ENCODE measurements at regions not wholly inside any gene's neighbourhood (a gene's known extent, or its start where the extent isn't known, plus 50 kb on each side); places are given as distances from the start of the nearest gene placed in this dataset.

DNA sequence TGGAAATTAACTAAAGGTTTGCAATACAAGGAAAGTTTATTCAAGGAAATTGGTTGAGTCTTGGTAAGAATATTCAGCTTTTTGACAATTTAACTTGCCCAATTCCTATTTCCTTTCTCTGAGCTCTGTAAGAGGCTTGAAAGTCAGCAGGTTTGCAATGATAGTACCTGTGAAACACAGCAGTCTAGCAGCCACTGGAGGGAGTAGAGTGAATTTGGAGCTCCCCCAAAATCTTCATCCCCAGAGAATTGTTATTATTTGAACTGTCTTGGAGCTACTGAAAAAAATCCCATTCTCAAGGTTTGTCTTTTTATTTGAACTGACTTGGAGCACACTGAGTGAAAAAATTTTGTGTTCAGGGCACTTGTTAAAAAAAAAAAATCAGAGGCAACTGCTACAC is 654.2 kb upstream of the PKN2 start:
- H2AFZ ChIP-seq (ENCODE audit: low read length), result no peak overlapping the region
- DNase-seq (ENCODE audit: insufficient read length, low spot score, missing footprints), result no peak
- no peaks in the 10 kb centered on the region for H3K27me3 ChIP-seq (ENCODE audit: insufficient read depth, low read length)
- no peaks in the 10 kb centered on the region for H3K36me3 ChIP-seq (ENCODE audit: insufficient read depth, low read length)
- H3K79me2 ChIP-seq (ENCODE audit: insufficient read depth, low read length), result no peaks in the 10 kb centered on the region
- TF ChIP-seq, protein P1, sequence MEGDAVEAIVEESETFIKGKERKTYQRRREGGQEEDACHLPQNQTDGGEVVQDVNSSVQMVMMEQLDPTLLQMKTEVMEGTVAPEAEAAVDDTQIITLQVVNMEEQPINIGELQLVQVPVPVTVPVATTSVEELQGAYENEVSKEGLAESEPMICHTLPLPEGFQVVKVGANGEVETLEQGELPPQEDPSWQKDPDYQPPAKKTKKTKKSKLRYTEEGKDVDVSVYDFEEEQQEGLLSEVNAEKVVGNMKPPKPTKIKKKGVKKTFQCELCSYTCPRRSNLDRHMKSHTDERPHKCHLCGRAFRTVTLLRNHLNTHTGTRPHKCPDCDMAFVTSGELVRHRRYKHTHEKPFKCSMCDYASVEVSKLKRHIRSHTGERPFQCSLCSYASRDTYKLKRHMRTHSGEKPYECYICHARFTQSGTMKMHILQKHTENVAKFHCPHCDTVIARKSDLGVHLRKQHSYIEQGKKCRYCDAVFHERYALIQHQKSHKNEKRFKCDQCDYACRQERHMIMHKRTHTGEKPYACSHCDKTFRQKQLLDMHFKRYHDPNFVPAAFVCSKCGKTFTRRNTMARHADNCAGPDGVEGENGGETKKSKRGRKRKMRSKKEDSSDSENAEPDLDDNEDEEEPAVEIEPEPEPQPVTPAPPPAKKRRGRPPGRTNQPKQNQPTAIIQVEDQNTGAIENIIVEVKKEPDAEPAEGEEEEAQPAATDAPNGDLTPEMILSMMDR (IDR thresholded peaks at IDR 0.05; ENCODE audit: extremely low read depth, low read depth, low read length), result no peak
- no peak overlapping the region for H3K27ac ChIP-seq (ENCODE audit: low read depth, low read length)
- H4K20me1 ChIP-seq (ENCODE audit: insufficient read depth, low read length), result no peaks in the 10 kb centered on the region
- no peaks in the 10 kb centered on the region for H3K9me3 ChIP-seq (ENCODE audit: low read depth, low read length)
- H3K4me2 ChIP-seq (ENCODE audit: insufficient read depth, low read length), result no peak overlapping the region
- no peak overlapping the region for H3K4me3 ChIP-seq (ENCODE audit: insufficient read depth, low read length)
- H3K4me1 ChIP-seq (ENCODE audit: insufficient read depth, low read length), result no peaks in the 10 kb centered on the region

DNA sequence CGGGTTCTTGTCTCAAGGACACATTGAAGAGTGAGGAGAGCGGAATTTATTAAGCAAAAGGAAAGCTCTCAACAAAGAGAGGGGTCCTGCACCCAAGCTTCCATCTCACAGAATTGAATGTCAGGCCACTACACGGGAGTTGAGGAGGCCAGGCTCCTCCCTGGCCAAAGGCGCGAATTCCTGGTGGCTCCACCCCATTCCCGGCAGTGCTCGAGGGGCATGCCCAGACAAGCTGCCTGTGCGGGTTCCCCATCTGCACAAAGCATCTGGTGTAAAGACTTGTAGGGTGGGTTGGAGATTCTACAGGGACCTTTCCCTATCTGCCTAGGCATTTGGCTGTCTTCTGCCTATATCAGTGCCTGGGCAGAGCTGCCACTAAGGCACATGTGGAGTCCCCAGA is 648.5 kb upstream of the PKN2 start:
- H3K4me1 ChIP-seq (ENCODE audit: insufficient read depth, low read length), result no peaks in the 10 kb centered on the region
- no peak overlapping the region for H2AFZ ChIP-seq (ENCODE audit: low read length)
- H3K79me2 ChIP-seq (ENCODE audit: insufficient read depth, low read length), result no peaks in the 10 kb centered on the region
- no peaks in the 10 kb centered on the region for H3K27me3 ChIP-seq (ENCODE audit: insufficient read depth, low read length)
- TF ChIP-seq, protein P1 (IDR thresholded peaks at IDR 0.05; ENCODE audit: extremely low read depth, low read depth, low read length), result no peak
- H3K4me2 ChIP-seq (ENCODE audit: insufficient read depth, low read length), result no peak overlapping the region
- no peaks in the 10 kb centered on the region for H3K36me3 ChIP-seq (ENCODE audit: insufficient read depth, low read length)
- no peaks in the 10 kb centered on the region for H4K20me1 ChIP-seq (ENCODE audit: insufficient read depth, low read length)
- H3K27ac ChIP-seq (ENCODE audit: low read depth, low read length), result no peak overlapping the region
- no peak overlapping the region for H3K4me3 ChIP-seq (ENCODE audit: insufficient read depth, low read length)
- H3K9me3 ChIP-seq (ENCODE audit: low read depth, low read length), result peaks cover 2% of the 10 kb centered on the region
- DNase-seq (ENCODE audit: insufficient read length, low spot score, missing footprints), result no peak

DNA sequence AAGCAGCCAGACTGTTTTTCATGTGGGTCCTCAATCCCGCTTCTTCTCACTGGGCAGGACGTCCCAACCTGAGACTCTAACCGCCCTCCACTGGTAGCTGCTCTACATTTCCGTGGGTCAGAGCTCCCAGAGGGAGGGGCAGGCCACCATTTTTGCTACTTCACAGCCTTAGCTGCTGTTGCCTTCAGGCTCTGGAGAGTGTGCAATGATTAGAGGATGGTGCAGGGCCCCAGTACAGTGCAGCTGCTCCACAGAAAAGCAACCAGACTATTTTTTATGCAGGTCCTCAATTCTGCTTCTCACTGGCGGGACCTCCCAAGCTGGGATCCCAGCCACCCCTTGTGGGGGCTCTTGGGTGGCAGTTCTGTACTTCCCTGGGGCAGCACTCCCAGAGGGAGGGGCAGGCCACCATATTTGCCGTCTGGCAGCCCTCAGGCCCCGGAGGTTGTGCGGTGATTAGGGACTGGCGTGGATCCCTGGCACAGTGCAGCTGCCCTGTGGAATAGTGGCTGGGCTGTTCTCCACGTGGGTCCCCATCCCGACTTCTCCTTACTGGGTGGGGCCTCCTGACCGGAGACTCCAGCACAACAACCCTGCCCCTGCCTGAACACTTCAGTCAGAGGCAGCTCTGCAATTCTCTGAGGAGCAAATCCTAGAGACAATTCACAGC is 647.6 kb upstream of the PKN2 start:
- no peak overlapping the region for H3K27ac ChIP-seq (ENCODE audit: low read depth, low read length)
- no peaks in the 10 kb centered on the region for H3K27me3 ChIP-seq (ENCODE audit: insufficient read depth, low read length)
- TF ChIP-seq, protein P1 (IDR thresholded peaks at IDR 0.05; ENCODE audit: extremely low read depth, low read depth, low read length), result no peak
- H3K9me3 ChIP-seq (ENCODE audit: low read depth, low read length), result peaks cover 2% of the 10 kb centered on the region
- H3K79me2 ChIP-seq (ENCODE audit: insufficient read depth, low read length), result no peaks in the 10 kb centered on the region
- H3K36me3 ChIP-seq (ENCODE audit: insufficient read depth, low read length), result no peaks in the 10 kb centered on the region
- peak overlapping the region; percentile 42 for H2AFZ ChIP-seq (ENCODE audit: low read length)
- H4K20me1 ChIP-seq (ENCODE audit: insufficient read depth, low read length), result no peaks in the 10 kb centered on the region
- H3K4me2 ChIP-seq (ENCODE audit: insufficient read depth, low read length), result no peak overlapping the region
- H3K4me3 ChIP-seq (ENCODE audit: insufficient read depth, low read length), result no peak overlapping the region
- H3K4me1 ChIP-seq (ENCODE audit: insufficient read depth, low read length), result no peaks in the 10 kb centered on the region
- no peak for DNase-seq (ENCODE audit: insufficient read length, low spot score, missing footprints)

DNA sequence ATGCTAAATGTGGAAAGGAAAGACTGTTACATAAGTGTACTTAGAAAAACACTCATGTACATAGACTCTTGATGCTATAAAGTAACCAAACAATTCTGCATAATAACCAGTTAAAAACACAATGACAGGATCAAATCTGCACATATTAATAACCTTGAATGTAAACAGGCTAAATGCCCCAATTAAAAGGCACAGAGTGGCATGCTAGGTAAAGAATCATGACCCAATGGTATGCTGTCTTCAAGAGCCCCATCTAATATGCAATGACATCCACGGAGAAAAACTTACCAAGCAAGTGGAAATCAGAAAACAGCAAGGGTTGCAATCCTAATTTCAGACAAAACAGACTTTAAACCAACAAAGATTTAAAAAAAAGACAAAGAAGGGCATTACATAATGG is 644.8 kb upstream of the PKN2 start:
- Histone ChIP-seq H2AFZ (ENCODE audit: low read length) (no peak overlapping the region), H3K36me3 (ENCODE audit: insufficient read depth, low read length) (no peaks in the 10 kb centered on the region), H3K4me2 (ENCODE audit: insufficient read depth, low read length) (no peak overlapping the region), H3K4me1 (ENCODE audit: insufficient read depth, low read length) (no peaks in the 10 kb centered on the region), H3K4me3 (ENCODE audit: insufficient read depth, low read length) (no peak overlapping the region), H4K20me1 (ENCODE audit: insufficient read depth, low read length) (no peaks in the 10 kb centered on the region), H3K27ac (ENCODE audit: low read depth, low read length) (no peak overlapping the region), H3K27me3 (ENCODE audit: insufficient read depth, low read length) (no peaks in the 10 kb centered on the region), H3K9me3 (ENCODE audit: low read depth, low read length) (peaks cover 2% of the 10 kb centered on the region), H3K79me2 (ENCODE audit: insufficient read depth, low read length) (no peaks in the 10 kb centered on the region)
- no peak for DNase-seq (ENCODE audit: insufficient read length, low spot score, missing footprints)
- TF ChIP-seq, protein P1 (IDR thresholded peaks at IDR 0.05; ENCODE audit: extremely low read depth, low read depth, low read length), result no peak

Data from osteoblast (primary cell).